ENCODE measurements at regions not wholly inside any gene's neighbourhood (a gene's known extent, or its start where the extent isn't known, plus 50 kb on each side); places are given as distances from the start of the nearest gene placed in this dataset.
A peak's percentile ranks its signal among the peaks of the same experiment; 100 is the strongest.
"Not testable (repeated sequence)": the region's sequence is repeated elsewhere in the genome, so short reads cannot be mapped to it uniquely, and the experiment has no call there.

DNA sequence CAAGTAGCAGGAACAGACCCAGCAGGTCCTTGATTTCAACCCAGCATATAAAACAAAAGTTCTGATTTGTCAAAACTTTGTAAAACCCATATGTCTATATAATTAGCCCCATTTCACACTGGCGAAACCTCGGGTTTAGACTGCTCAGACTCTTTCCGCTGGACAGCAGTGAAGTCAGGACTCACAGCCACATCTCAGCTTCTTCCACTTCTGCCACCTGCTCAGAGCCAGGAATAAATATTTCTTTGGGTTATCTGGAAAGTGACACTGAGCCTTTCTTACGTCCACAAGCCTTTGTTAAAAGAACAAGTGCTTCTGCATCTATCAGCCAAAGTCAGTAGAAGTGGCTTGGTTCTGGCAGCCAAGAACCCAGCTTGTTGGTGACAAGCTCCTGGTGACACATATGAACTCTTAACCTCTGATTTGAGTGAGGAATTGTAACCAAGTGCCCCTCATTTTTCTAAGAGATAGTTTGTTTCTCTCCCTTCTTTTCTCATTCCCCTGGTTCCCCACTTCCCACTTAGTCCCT lies 118.1 kb upstream of the CHD2 start:
- H3K27me3 Mint-ChIP-seq: no peaks in the 10 kb centered on the region
- peaks cover 0 to 4% (median 2%) of the 10 kb centered on the region in 3 donors for H3K9me3 Mint-ChIP-seq
- peak overlapping the region in 1 of 4 donors; percentile 65 for H3K4me3 Mint-ChIP-seq
- H3K4me1 Mint-ChIP-seq: no peaks in the 10 kb centered on the region
- peaks cover 6% of the 10 kb centered on the region for H3K36me3 Mint-ChIP-seq
- H3K27ac Mint-ChIP-seq: no peak overlapping the region

DNA sequence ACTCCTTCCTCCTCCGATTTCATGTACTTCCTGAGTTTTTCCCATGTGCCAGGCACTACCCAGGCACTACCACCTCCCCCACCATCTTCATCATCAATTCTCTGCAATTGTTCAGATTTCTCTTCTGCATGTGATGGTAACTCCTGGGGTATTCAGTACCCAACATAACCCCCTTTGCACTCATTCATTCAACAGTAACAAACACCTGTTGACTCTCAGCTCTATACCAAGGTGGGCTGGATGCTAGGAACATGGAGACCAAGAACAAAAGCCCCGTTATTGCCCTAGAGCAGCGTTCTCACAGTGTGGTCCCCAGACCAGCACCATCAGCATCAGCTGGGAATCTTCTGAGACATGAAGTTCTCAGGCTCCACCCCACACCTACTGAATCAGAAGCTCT lies 113.0 kb upstream of the CHD2 start:
- peaks cover 0 to 7% (median 0%) of the 10 kb centered on the region in 3 donors for H3K9me3 Mint-ChIP-seq

DNA sequence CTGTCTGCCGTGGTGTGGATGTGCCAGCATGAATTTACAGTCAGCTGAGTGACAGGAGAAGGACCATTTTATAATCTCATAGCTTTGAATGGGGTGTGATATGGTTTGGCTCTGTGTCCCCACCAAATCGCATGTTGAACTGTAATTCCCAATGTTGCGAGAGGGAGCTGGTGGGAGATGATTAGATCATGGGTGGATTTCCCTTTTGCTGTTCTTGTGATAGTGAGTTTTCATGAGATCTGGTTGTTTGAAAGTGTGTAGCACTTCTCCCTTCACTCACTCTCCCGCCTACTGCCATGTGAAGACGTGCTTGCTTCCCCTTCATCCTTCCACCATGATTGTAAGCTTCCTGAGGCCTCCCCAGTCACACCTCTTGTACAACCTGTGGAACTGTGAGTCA lies 111.9 kb upstream of the CHD2 start:
- no peaks in the 10 kb centered on the region for H3K27me3 Mint-ChIP-seq
- H3K27ac Mint-ChIP-seq: no peak overlapping the region
- no peak overlapping the region for H3K4me3 Mint-ChIP-seq
- peaks cover 4% of the 10 kb centered on the region for H3K36me3 Mint-ChIP-seq
- H3K4me1 Mint-ChIP-seq: no peaks in the 10 kb centered on the region
- H3K9me3 Mint-ChIP-seq: peaks cover 0 to 7% (median 0%) of the 10 kb centered on the region in 3 donors

More for the DNA sequence above, 113.0 kb upstream of the CHD2 start:
- Mint-ChIP-seq H3K4me3 (no peak overlapping the region), H3K36me3 (peaks cover 4% of the 10 kb centered on the region), H3K27ac (no peak overlapping the region), H3K27me3 (no peaks in the 10 kb centered on the region), H3K4me1 (no peaks in the 10 kb centered on the region)

DNA sequence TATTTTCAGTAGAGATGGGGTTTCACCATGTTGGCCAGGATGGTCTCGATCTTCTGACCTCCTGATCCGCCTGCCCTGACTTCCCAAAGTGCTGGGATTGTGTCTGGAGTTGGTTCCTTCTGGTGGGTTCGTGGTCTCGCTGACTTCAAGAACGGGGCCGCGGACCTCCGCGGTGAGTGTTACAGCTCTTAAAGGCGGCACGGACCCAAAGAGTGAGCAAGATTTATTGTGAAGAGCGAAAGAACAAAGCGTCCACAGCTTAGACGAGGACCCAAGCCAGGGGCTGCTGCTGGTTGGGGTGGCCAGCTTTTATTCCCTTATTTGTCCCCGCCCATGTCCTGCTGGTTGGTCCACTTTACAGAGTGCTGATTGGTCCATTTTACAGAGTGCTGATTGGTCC lies 111.3 kb upstream of the CHD2 start:
- not testable (repeated sequence) for H3K27ac Mint-ChIP-seq, H3K9me3 Mint-ChIP-seq, H3K4me3 Mint-ChIP-seq, H3K36me3 Mint-ChIP-seq, H3K27me3 Mint-ChIP-seq, H3K4me1 Mint-ChIP-seq

DNA sequence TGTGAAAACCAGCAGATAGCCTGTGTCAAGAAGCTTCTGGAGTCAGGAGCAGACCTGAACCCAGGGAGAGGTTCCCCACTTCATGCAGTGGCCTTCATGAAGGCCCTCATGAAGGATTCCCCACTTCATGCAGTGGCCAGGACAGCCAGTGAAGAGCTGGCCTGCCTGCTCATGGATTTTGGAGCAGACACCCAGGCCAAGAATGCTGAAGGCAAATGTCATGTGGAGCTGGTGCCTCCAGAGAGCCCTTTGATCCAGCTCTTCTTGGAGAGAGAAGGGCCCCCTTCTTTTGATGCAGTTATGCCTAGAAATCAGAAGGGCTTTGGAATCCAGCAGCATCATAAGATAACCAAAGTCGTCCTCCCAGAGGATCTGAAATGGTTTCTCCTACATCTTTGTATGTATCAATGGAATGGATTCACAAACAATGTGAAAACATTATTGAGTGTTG lies 103.9 kb upstream of the CHD2 start:
- no peak overlapping the region for H3K4me3 Mint-ChIP-seq
- H3K36me3 Mint-ChIP-seq: no peaks in the 10 kb centered on the region
- H3K4me1 Mint-ChIP-seq: peaks cover 3 to 6% (median 4%) of the 10 kb centered on the region in 3 donors
- no peak overlapping the region for H3K27ac Mint-ChIP-seq
- H3K9me3 Mint-ChIP-seq: no peaks in the 10 kb centered on the region
- no peaks in the 10 kb centered on the region for H3K27me3 Mint-ChIP-seq

DNA sequence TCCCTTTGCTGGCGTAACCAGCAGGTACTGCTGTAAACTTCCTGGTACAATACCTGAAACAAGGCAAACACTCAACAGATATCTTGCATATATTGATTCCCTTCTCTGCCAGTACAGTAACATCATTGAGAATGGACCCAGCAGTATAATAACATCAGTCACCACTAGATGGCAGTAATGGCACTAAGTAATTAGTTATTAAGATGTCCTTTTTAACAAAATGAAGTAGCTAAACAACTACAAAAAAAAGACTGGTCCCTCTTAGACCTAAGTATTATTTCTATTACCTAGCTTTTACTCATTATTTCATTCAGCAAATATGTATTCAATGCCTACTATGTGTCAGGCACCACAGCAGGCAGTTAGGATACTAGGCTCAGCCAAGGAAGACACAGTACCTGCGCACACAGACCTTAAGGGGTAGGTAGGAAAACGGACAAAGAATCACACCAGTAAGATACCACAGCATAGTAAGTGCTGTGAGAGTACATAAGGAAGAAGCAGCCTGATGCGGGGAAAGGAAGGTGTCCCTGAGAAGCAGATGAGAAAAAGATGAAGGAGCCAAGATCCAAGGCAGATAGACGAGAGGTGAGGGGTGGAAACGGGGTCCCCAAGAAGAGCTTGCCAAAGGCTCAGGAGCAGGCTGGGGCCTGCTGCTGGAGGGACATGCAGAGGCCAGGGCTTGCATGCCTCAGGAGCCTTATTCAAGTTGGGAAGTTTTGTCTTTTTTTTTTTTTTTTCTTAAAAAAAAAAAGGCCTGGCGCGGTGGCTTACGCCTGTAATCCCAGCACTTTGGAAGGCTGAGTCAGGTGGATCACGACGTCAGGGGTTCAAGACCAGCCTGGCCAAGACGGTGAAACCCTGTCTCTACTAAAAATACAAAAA lies 102.7 kb upstream of the CHD2 start:
- H3K4me1 Mint-ChIP-seq: peaks cover 4 to 6% (median 5%) of the 10 kb centered on the region in 3 donors
- no peaks in the 10 kb centered on the region for H3K9me3 Mint-ChIP-seq
- H3K27me3 Mint-ChIP-seq: no peaks in the 10 kb centered on the region
- H3K27ac Mint-ChIP-seq: peak overlapping the region; percentile 13 to 93 (median 67)
- no peaks in the 10 kb centered on the region for H3K36me3 Mint-ChIP-seq
- H3K4me3 Mint-ChIP-seq: peak overlapping the region in 1 of 4 donors; percentile 32

DNA sequence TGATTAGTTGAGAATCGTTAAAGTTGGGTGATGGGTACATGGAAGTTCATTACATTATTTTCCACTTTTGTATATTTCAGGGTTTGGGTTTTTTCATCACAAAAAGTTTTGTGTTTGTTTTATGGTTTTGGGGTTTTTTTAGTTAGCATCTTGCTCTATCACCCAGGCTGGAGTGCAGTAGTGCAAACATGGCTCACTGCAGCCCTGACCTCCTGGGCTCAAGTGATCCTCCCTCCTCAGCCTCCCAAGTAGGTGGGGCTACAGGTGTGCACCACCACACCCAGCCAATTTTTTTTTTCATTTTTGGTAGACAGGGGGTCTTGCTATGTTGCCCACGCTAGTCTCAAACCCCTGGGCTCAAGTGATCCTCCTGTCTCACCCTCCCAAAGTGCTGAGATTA lies 100.1 kb upstream of the CHD2 start:
- Mint-ChIP-seq H3K27me3 (no peaks in the 10 kb centered on the region), H3K9me3 (no peaks in the 10 kb centered on the region), H3K4me3 (no peak overlapping the region), H3K4me1 (peaks cover 8 to 11% (median 8%) of the 10 kb centered on the region in 3 donors), H3K27ac (no peak overlapping the region), H3K36me3 (no peaks in the 10 kb centered on the region)

DNA sequence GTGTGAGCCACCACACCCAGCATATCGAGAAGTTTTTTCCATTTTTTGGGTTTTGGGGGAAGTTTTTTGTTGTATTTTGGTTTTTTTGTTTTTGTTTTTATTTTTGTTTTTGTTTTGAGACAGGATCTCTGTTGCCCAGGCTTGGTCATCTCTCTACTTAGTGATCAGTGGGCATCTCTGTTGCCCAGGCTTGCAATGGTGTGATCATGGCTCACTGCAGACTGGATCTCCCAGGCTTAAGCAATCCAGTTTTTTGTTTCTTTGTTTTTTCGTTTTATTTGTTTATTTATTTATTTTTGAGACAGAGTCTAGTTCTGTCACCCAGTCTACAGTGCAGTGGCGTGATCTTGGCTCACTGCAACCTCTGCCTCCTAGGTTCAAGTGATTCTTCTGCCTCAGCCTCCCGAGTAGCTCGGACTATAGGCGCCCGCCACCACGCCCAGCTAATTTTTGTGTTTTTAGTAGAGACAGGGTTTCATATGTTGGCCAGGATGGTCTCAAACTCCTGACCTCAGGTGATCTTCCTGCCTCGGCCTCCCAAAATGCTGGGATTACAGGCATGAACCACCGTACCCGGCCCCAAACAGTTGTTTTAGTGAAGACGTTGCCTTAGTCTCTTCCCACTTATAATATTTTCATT lies 99.6 kb upstream of the CHD2 start:
- not testable (repeated sequence) for H3K36me3 Mint-ChIP-seq, H3K4me3 Mint-ChIP-seq, H3K27me3 Mint-ChIP-seq, H3K27ac Mint-ChIP-seq, H3K9me3 Mint-ChIP-seq
- peaks cover 8 to 11% (median 8%) of the 10 kb centered on the region in 3 donors for H3K4me1 Mint-ChIP-seq

DNA sequence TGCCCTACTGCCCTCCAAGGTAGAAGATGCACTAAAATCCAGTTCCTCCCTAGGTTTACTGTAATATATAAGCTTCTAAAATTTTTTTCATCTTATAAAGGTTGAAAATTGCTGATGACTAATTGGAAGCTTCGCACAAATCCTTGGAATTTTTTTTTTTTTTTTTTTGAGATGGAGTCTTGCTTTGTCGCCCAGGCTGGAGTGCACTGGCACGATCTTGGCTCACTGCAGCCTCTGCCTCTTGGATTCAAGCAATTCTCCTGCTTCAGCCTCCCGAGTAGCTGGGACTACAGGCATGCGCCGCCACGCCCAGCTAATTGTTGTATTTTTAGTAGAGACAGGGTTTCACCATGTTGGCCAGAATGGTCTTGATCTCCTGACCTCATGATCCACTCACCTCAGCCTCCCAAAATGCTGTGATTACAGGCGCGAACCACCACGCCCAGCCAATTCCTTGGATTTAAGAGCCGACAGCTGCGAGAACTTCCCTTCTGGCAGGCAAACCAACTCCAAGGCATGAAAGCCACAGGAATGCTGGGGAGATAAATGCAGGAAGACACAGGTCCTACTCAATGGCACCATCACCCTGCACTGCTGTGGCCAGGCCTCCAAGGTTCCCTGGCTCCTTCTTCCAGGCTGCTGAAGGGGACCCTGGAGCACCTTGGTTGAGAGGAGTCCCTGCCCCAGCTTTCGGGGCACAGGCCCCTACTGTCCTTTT lies 98.9 kb upstream of the CHD2 start:
- not testable (repeated sequence) for H3K36me3 Mint-ChIP-seq, H3K4me3 Mint-ChIP-seq, H3K9me3 Mint-ChIP-seq, H3K27me3 Mint-ChIP-seq
- Mint-ChIP-seq H3K4me1 (peaks cover 8 to 11% (median 8%) of the 10 kb centered on the region in 3 donors), H3K27ac (peak overlapping the region in 1 of 3 donors; percentile 4)

DNA sequence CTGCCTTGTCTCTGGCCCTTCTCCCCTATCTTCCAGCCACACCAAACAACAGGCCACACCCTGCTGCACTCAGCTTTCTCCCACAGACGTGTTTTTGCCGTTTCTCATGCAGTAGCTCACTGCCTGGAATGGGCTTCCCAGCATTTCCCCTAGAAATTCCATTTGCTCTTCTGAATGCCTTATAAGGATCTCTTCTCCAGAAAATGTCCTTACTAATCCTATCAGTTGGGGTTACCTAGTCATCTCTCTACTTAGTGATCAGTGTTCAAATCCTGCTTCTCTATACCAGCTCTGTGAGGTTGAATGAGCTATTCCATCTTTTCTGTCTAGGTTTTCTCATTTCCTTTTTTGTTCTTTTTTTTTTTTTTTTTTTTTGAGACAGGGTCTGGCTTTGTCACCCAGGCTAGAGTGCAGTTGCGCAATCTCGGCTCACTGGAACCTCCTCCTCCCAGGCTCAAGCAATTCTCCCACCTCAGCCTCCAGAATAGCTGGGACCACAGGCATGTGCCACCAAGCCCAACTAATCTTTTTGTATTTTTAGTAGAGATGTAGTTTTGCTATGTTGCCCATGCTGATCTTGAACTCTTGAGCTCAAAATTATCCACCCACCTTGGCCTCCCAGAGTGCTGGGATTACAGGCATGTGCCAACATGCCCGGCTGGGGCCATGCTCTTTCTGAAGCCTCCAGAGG lies 98.2 kb upstream of the CHD2 start:
- H3K27ac Mint-ChIP-seq: peak overlapping the region in 1 of 3 donors; percentile 4
- H3K4me3 Mint-ChIP-seq: no peak overlapping the region
- no peaks in the 10 kb centered on the region for H3K36me3 Mint-ChIP-seq
- H3K4me1 Mint-ChIP-seq: peaks cover 8 to 12% (median 9%) of the 10 kb centered on the region in 3 donors
- H3K9me3 Mint-ChIP-seq: no peaks in the 10 kb centered on the region
- no peaks in the 10 kb centered on the region for H3K27me3 Mint-ChIP-seq

DNA sequence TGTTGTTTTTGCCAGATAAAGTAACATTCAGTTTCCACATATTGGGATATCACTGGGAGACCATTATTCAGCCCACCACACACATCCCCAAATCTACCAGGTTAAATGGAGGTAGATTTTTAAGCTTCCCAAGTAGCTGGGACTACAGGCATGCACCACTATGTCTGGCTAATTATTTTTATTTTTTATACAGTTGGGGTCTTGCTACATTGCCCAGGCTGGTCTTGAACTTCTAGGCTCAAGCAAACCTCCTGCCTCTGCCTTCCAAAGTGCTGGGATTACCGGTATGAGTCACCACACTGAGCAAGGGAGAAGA lies 96.6 kb upstream of the CHD2 start:
- no peak overlapping the region for H3K4me3 Mint-ChIP-seq
- H3K27ac Mint-ChIP-seq: peak overlapping the region in 1 of 3 donors; percentile 49
- H3K4me1 Mint-ChIP-seq: peaks cover 10 to 13% (median 13%) of the 10 kb centered on the region in 3 donors
- peaks cover 2% of the 10 kb centered on the region for H3K36me3 Mint-ChIP-seq
- H3K9me3 Mint-ChIP-seq: no peaks in the 10 kb centered on the region
- no peaks in the 10 kb centered on the region for H3K27me3 Mint-ChIP-seq

DNA sequence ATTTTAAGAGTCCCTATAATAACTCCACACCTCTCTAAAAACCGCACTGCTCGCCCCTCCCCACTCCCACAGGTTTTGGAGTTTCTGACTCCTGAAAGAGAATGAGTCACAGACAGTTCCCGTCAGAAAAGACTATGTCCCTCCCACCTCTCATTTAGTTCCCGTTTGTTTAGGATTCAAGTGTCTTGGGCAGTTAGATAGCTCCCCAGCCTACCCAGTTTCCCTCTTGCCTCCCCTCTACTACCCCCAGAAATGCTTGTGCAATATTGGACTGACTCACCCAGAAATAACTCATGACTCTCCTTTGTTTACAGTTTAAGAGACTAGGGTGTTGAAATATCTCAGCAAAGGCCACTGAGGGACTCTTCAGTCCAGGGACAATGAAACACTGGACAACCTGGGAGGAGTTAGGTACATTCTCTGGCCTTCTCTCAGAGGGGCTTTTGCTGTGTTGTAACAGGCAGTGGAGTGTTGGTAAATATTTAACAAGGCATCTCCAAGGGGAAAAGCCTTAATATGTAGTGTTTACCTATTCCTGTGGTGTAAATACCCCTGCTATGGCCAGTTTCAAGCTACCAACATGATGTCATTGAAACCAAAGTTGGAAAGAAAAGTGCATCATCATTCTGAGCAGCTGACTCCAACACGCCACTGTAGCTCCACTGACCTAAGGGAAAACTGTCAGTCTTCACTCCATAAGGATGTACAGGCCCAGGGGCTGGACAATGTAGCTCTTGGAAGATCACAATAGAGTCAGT lies 96.1 kb upstream of the CHD2 start:
- H3K4me3 Mint-ChIP-seq: peak overlapping the region in 2 of 4 donors; percentile 5 to 33
- H3K9me3 Mint-ChIP-seq: no peaks in the 10 kb centered on the region
- H3K27ac Mint-ChIP-seq: peak overlapping the region in 2 of 3 donors; percentile 32 to 49
- H3K4me1 Mint-ChIP-seq: peaks cover 10 to 13% (median 13%) of the 10 kb centered on the region in 3 donors
- H3K36me3 Mint-ChIP-seq: peaks cover 2% of the 10 kb centered on the region
- H3K27me3 Mint-ChIP-seq: no peaks in the 10 kb centered on the region

DNA sequence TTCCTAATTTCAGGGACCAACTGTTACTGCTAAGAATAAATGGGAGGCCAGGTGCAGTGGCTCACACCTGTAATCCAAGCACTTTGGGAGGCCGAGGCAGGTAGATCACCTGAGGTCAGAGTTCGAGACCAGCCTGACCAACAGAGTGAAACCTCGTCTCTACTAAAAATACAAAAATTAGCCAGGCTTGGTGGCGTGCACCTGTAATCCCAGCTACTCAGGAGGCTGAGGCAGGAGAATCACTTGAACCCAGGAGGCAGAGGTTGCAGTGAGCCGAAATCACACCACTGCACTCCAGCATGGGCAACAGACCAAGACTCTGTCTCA lies 95.6 kb upstream of the CHD2 start:
- not testable (repeated sequence) for H3K27me3 Mint-ChIP-seq
- Mint-ChIP-seq H3K4me1 (peaks cover 13 to 14% (median 13%) of the 10 kb centered on the region in 3 donors), H3K4me3 (peak overlapping the region in 1 of 4 donors; percentile 33)

DNA sequence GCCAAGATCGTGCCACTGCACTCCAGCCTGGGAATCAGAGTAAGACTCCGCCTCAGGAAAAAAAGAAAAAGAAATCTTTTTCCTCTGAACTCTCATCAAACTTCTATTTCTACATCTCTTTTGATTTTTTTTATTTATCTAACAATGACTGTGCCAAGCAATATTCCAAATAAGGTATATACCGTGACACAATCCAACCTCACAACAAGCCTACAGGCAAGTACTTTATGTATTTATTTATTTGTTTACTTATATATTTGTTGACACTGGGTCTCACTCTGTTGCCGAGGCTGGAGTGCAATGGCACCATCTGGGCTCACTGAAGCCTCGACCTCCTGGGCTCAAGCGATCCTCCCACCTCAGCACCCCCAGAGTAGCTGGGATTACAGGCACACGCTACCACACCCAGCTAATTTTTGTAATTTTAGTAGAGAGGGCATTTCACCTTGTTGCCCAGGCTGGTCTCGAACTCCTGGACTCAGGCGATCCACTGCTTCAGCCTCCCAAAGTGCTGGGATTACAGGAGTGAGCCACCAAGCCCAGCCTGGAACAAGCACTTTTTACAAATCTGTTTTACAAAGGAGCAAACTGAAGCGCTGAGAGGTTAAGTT lies 94.9 kb upstream of the CHD2 start:
- H3K9me3 Mint-ChIP-seq: no peaks in the 10 kb centered on the region
- peaks cover 2% of the 10 kb centered on the region for H3K36me3 Mint-ChIP-seq
- H3K27ac Mint-ChIP-seq: no peak overlapping the region
- peaks cover 13 to 20% (median 15%) of the 10 kb centered on the region in 3 donors for H3K4me1 Mint-ChIP-seq
- H3K4me3 Mint-ChIP-seq: peak overlapping the region in 1 of 4 donors; percentile 23
- no peaks in the 10 kb centered on the region for H3K27me3 Mint-ChIP-seq

More for the DNA sequence above, 95.6 kb upstream of the CHD2 start:
- peak overlapping the region in 1 of 3 donors; percentile 32 for H3K27ac Mint-ChIP-seq
- H3K9me3 Mint-ChIP-seq, H3K36me3 Mint-ChIP-seq: not testable (repeated sequence)

All from IgD-negative memory B cell (primary cell).